Cerebellar cortex (tissue), 1 donor: ENCODE measurements at regions not wholly inside any gene's neighbourhood (a gene's known extent, or its start where the extent isn't known, plus 50 kb on each side); places are given as distances from the start of the nearest gene placed in this dataset.
"Not testable (repeated sequence)": the region's sequence is repeated elsewhere in the genome, so short reads cannot be mapped to it uniquely, and the experiment has no call there.

Experiments
- DNase-seq: peaks from one replicate; pipeline ENCODE4 v3.0.0-alpha.2; 2015; ENCODE audit warnings: low spot score

GRCh38 chr6:74018825-74019224 is 322.8 kb downstream of the CD109 start:
- no peak for DNase-seq

- DNase-seq, result no peak
Measured at GRCh38 chr6:74015427-74015826, 319.4 kb downstream of the CD109 start.

GRCh38 chr6:74000666-74001490 is 304.9 kb downstream of the CD109 start:
- DNase-seq, result no peak

- not testable (repeated sequence) for DNase-seq
Measured at GRCh38 chr6:73990609-73991238, 294.7 kb downstream of the CD109 start.

- no peak for DNase-seq
Measured at GRCh38 chr6:73989428-73989827, 293.4 kb downstream of the CD109 start.

- no peak for DNase-seq
Measured at GRCh38 chr6:73985891-73986290, 289.9 kb downstream of the CD109 start.

GRCh38 chr6:73984571-73985210 is 288.7 kb downstream of the CD109 start:
- DNase-seq, result no peak

- no peak for DNase-seq
Measured at GRCh38 chr6:73983367-73983766, 287.4 kb downstream of the CD109 start.

- no peak for DNase-seq
Measured at GRCh38 chr6:73980096-73980495, 284.1 kb downstream of the CD109 start.

GRCh38 chr6:73978330-73978729 is 282.3 kb downstream of the CD109 start:
- DNase-seq, result no peak

- DNase-seq, result not testable (repeated sequence)
Measured at GRCh38 chr6:73972518-73972917, 276.5 kb downstream of the CD109 start.

- peak; percentile 32 for DNase-seq
Measured at GRCh38 chr6:73969971-73970970, 274.3 kb downstream of the CD109 start.

- DNase-seq, result no peak
Measured at GRCh38 chr6:73968221-73968757, 272.3 kb downstream of the CD109 start.

- no peak for DNase-seq
Measured at GRCh38 chr6:73965539-73966029, 269.6 kb downstream of the CD109 start.

GRCh38 chr6:73964241-73964854 is 268.3 kb downstream of the CD109 start:
- no peak for DNase-seq

- DNase-seq, result no peak
Measured at GRCh38 chr6:73962884-73963283, 266.9 kb downstream of the CD109 start.

- DNase-seq, result no peak
Measured at GRCh38 chr6:73956305-73956704, 260.3 kb downstream of the CD109 start.

- DNase-seq, result no peak
Measured at GRCh38 chr6:73955800-73956199, 259.8 kb downstream of the CD109 start.

GRCh38 chr6:73954881-73955280 is 258.9 kb downstream of the CD109 start:
- no peak for DNase-seq

GRCh38 chr6:73951183-73951582 is 255.2 kb downstream of the CD109 start:
- no peak for DNase-seq
